C4-2B (cell line): ENCODE measurements at regions not wholly inside any gene's neighbourhood (a gene's known extent, or its start where the extent isn't known, plus 50 kb on each side); places are given as distances from the start of the nearest gene placed in this dataset.
"Not testable (repeated sequence)": the region's sequence is repeated elsewhere in the genome, so short reads cannot be mapped to it uniquely, and the experiment has no call there.

Experiments
- CTCF ChIP-seq: fragments of 450-650 bp; conservative IDR thresholded peaks from 2 replicates; pipeline ENCODE4 v1.5.1; 2017; ENCODE audit warnings: mild to moderate bottlenecking
- ZFX ChIP-seq: fragments of 450-650 bp; IDR thresholded peaks from 2 replicates; pipeline ENCODE4 v1.6.1; 2017

GRCh38 chr2:122571471-122571870 is 816.0 kb downstream of the TSN start:
- not testable (repeated sequence) for TF ChIP-seq CTCF, ZFX
